IMR-90 (cell line): ENCODE measurements at regions not wholly inside any gene's neighbourhood (a gene's known extent, or its start where the extent isn't known, plus 50 kb on each side); places are given as distances from the start of the nearest gene placed in this dataset.

ENCODE experiments used
- ATAC-seq: fragments of 200-7000 bp; cut with Tn5 transposase; 2 replicates; pipeline ENCODE4 v1.9.1; 2020; ENCODE audit warnings: low read depth, mild to moderate bottlenecking, moderate library complexity
- BruUV-seq: library from RNA; stranded (reverse); fragments of 400-500 nt; replicated peaks from 2 replicates; lab custom pipeline; 2021; lab: Mats Ljungman, UMichigan
- CTCF ChIA-PET: fragments of 300-600 bp; formaldehyde crosslinking; extraction: SDS; loops from one replicate; lab custom pipeline; 2021; ENCODE audit warnings: antibody characterized with exemption; lab: Yijun Ruan, JAX
- POLR2A ChIA-PET: fragments of 300-600 bp; sonication (Branson Sonifier 250); formaldehyde crosslinking; loops from one replicate; lab custom pipeline; 2022; ENCODE audit warnings: antibody characterized with exemption; ENCODE audit not compliant: unreplicated experiment; lab: Charles Lee
- DNase-seq: peaks from one replicate; pipeline ENCODE4 v3.0.0; 2013
- H2AFZ ChIP-seq: replicated peaks from 2 replicates; pipeline ENCODE3; 2013; ENCODE audit warnings: low read length, mild to moderate bottlenecking; ENCODE audit not compliant: poor library complexity
- H2AK5ac ChIP-seq: 2 replicates; pipeline ENCODE4 v1.6.1; 2013; ENCODE audit warnings: low read depth, low read length, inconsistent platforms
- H2AK9ac ChIP-seq: replicated peaks from 2 replicates; pipeline ENCODE3; 2013; ENCODE audit warnings: mild to moderate bottlenecking, low read depth, low read length, moderate library complexity; ENCODE audit not compliant: poor library complexity
- H2BK120ac ChIP-seq: 2 replicates; pipeline ENCODE4 v1.6.1; 2013; ENCODE audit warnings: low read depth, low read length, inconsistent platforms
- H2BK15ac ChIP-seq: 3 replicates; pipeline ENCODE4 v1.6.1; 2013; ENCODE audit warnings: low read depth, low read length, inconsistent platforms
- H2BK20ac ChIP-seq: 2 replicates; pipeline ENCODE4 v1.6.1; 2013; ENCODE audit warnings: low read depth, mild to moderate bottlenecking, inconsistent platforms, low read length, moderate library complexity
- H2BK5ac ChIP-seq: 2 replicates; pipeline ENCODE4 v1.6.1; 2013; ENCODE audit warnings: mild to moderate bottlenecking, low read depth, low read length, inconsistent platforms; ENCODE audit not compliant: poor library complexity, severe bottlenecking
- H3K14ac ChIP-seq: replicated peaks from 2 replicates; pipeline ENCODE4 v1.6.1; 2013; ENCODE audit warnings: low read depth, low read length, inconsistent platforms
- H3K18ac ChIP-seq: 2 replicates; pipeline ENCODE4 v1.6.1; 2013; ENCODE audit warnings: low read depth, low read length, control low read depth
- H3K23ac ChIP-seq: 2 replicates; pipeline ENCODE4 v1.6.1; 2013; ENCODE audit warnings: low read depth, low read length, inconsistent platforms
- H3K27ac ChIP-seq: 2 replicates; pipeline ENCODE4 v1.5.1; 2013; ENCODE audit warnings: mild to moderate bottlenecking, control low read depth, low read length; ENCODE audit not compliant: insufficient read depth
- H3K27me3 ChIP-seq: 2 replicates; pipeline ENCODE4 v1.6.1; 2013; ENCODE audit warnings: low read length; ENCODE audit not compliant: control insufficient read depth, insufficient read depth
- H3K36me3 ChIP-seq: 2 replicates; pipeline ENCODE4 v1.6.1; 2013; ENCODE audit warnings: low read length, mixed read lengths; ENCODE audit not compliant: control insufficient read depth, insufficient read depth
- H3K4ac ChIP-seq: 2 replicates; pipeline ENCODE4 v1.6.1; 2013; ENCODE audit warnings: low read depth, low read length, inconsistent platforms
- H3K4me1 ChIP-seq: 2 replicates; pipeline ENCODE4 v1.6.1; 2013; ENCODE audit warnings: low read length, mixed read lengths; ENCODE audit not compliant: control insufficient read depth, insufficient read depth
- H3K4me2 ChIP-seq: 2 replicates; pipeline ENCODE4 v1.6.1; 2013; ENCODE audit warnings: low read depth, mild to moderate bottlenecking, control low read depth, low read length, moderate library complexity
- H3K4me3 ChIP-seq: 2 replicates; pipeline ENCODE4 v1.5.1; 2013; ENCODE audit warnings: low read depth, mild to moderate bottlenecking, control low read depth, low read length, moderate library complexity; ENCODE audit not compliant: insufficient read depth
- H3K56ac ChIP-seq: 2 replicates; pipeline ENCODE4 v1.6.1; 2013; ENCODE audit warnings: low read length, inconsistent platforms; ENCODE audit not compliant: insufficient read depth; ENCODE audit errors: extremely low read depth
- H3K79me1 ChIP-seq, 2 experiments: 2 replicates each; pipeline ENCODE4 v1.6.1; 2013; ENCODE audit warnings: low read length in 2 of 2, inconsistent platforms in 1 of 2, low read depth in 1 of 2
- H3K9ac ChIP-seq: 2 replicates; pipeline ENCODE4 v1.6.1; 2013; ENCODE audit warnings: low read depth, low read length, control low read depth
- H3K9me1 ChIP-seq: 2 replicates; pipeline ENCODE4 v1.6.1; 2013; ENCODE audit warnings: low read length, inconsistent platforms; ENCODE audit not compliant: insufficient read depth
- H3K9me3 ChIP-seq: 2 replicates; pipeline ENCODE4 v1.6.1; 2013; ENCODE audit warnings: low read length; ENCODE audit not compliant: control insufficient read depth, insufficient read depth
- H4K20me1 ChIP-seq: 2 replicates; pipeline ENCODE4 v1.6.1; 2013; ENCODE audit warnings: low read length, inconsistent platforms; ENCODE audit not compliant: insufficient read depth
- H4K5ac ChIP-seq: 2 replicates; pipeline ENCODE4 v1.6.1; 2013; ENCODE audit warnings: mild to moderate bottlenecking, low read depth, low read length, control low read depth
- H4K8ac ChIP-seq, 2 experiments: 2 replicates each; pipeline ENCODE4 v1.6.1; 2013; ENCODE audit warnings: low read depth in 2 of 2, low read length in 2 of 2, control low read depth in 1 of 2, inconsistent platforms in 1 of 2
- H4K91ac ChIP-seq: 2 replicates; pipeline ENCODE4 v1.6.1; 2013; ENCODE audit warnings: low read depth, low read length, inconsistent platforms; ENCODE audit not compliant: insufficient read depth
- CEBPB ChIP-seq: IDR thresholded peaks from 2 replicates; pipeline ENCODE4 v1.6.1; 2012; ENCODE audit warnings: low read depth, low read length, improper control_type of control experiment
- NFE2L2 ChIP-seq: fragments of 150-350 bp; IDR thresholded peaks from 2 replicates; pipeline ENCODE4 v1.6.1; 2016; ENCODE audit warnings: low read depth, mild to moderate bottlenecking, low read length
- WGBS, 2 experiments: methylation state at CpG; one replicate each; pipeline versions ENCODE4 v1.1.5 to v1.1.7; 2013; ENCODE audit warnings: missing lambda C conversion rate in 2 of 2; ENCODE audit not compliant: insufficient read length in 1 of 2; ENCODE audit errors: extremely low coverage in 2 of 2; 5-methylcytosine and 5-hydroxymethylcytosine counted together
- dilution Hi-C: fragments of 300-500 bp; cut with HindIII; formaldehyde crosslinking; loops from one replicate; pipeline ENCODE4 v1.14.3; 2018; ENCODE audit warnings: low sequenced_read_pairs; ENCODE audit not compliant: unreplicated experiment
- in situ Hi-C: fragments of 300-500 bp; cut with MboI; formaldehyde crosslinking; loops from 3 replicates; pipeline ENCODE4 v1.14.3; 2019; ENCODE audit warnings: low sequenced_read_pairs, inconsistent platforms, mixed read lengths
- intact Hi-C: fragments of 100-400 bp; cut with micrococcal nuclease; formaldehyde crosslinking; loops from 2 replicates; pipeline ENCODE4 v1.10.0; 2022

DNA sequence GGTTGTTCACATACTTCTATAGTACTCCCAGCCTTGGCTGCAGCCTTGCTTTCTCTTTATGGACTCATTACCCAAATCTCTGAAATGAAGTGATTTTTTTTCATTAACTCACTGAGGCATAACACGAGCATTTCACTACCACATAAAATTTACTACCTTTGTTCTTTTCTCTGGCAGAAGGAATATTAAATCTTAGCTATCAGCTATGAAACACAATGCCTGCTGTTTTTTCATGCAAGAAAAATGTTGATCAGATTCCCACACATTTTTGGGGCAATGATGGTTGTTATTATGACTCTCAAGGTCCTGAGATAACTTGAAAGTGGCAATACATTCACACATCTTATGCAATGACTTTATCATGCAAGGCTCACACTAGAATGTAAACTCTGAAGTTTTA lies 225.3 kb upstream of the ATP2B1 start:
- no peak overlapping the region for H3K4ac ChIP-seq
- no peak overlapping the region for H3K18ac ChIP-seq
- no TSS peak for BruUV-seq
- ChIA-PET POLR2A (no interaction called here), CTCF (no interaction called here)
- H3K56ac ChIP-seq, result no peak overlapping the region
- no peaks in the 10 kb centered on the region for H3K9me1 ChIP-seq
- H3K79me1 ChIP-seq, result no peaks in the 10 kb centered on the region
- H3K36me3 ChIP-seq, result no peaks in the 10 kb centered on the region
- H4K20me1 ChIP-seq, result no peaks in the 10 kb centered on the region
- H2AFZ ChIP-seq, result no peak overlapping the region
- no peaks in the 10 kb centered on the region for H3K27me3 ChIP-seq
- no peaks in the 10 kb centered on the region for H3K4me1 ChIP-seq
- peak; percentile 34 for DNase-seq
- H3K27ac ChIP-seq, result no peak overlapping the region
- no peak overlapping the region for H4K8ac ChIP-seq
- dilution Hi-C loops, result no loop called here
- no peak overlapping the region for H2BK20ac ChIP-seq
- no peak overlapping the region for H3K4me3 ChIP-seq
- no peak overlapping the region for H3K14ac ChIP-seq
- TF ChIP-seq NFE2L2, result no peak
- TF ChIP-seq CEBPB, result 0 out of 2 replicates have a peak, but pooled peaks have one; percentile 31
- no peak overlapping the region for H4K5ac ChIP-seq
- no peak overlapping the region for H2AK5ac ChIP-seq
- H3K9me3 ChIP-seq, result no peaks in the 10 kb centered on the region
- H4K91ac ChIP-seq, result no peak overlapping the region
- no peak overlapping the region for H3K23ac ChIP-seq
- no peak overlapping the region for H2BK120ac ChIP-seq
- intact Hi-C loops, result loop anchor here (5.0 kb wide), 1 partner anchor 107 kb away; no protein-coding TSS in a partner anchor
- H2BK5ac ChIP-seq, result no peak overlapping the region
- no peak overlapping the region for H3K4me2 ChIP-seq
- no CpG with 5 or more reads among the region's 1 CpG for WGBS, 2 experiments
- no peak overlapping the region for H3K9ac ChIP-seq
- no peak overlapping the region for H2BK15ac ChIP-seq
- no peak overlapping the region for H2AK9ac ChIP-seq
- no peak for ATAC-seq
- in situ Hi-C loops, result no loop called here
